HG03159 (cell line): ENCODE measurements at regions not wholly inside any gene's neighbourhood (a gene's known extent, or its start where the extent isn't known, plus 50 kb on each side); places are given as distances from the start of the nearest gene placed in this dataset.
"Not testable (repeated sequence)": the region's sequence is repeated elsewhere in the genome, so short reads cannot be mapped to it uniquely, and the experiment has no call there.

Experiments used
- ATAC-seq: cut with Tn5 transposase; IDR thresholded peaks from one replicate; pipeline ENCODE4 v1.9.1; 2021; ENCODE audit warnings: mild to moderate bottlenecking, moderate library complexity; ENCODE audit not compliant: unreplicated experiment

GRCh38 chr11:119586181-119586580 lies 142.8 kb downstream of the NECTIN1 start:
- ATAC-seq = no peak

DNA sequence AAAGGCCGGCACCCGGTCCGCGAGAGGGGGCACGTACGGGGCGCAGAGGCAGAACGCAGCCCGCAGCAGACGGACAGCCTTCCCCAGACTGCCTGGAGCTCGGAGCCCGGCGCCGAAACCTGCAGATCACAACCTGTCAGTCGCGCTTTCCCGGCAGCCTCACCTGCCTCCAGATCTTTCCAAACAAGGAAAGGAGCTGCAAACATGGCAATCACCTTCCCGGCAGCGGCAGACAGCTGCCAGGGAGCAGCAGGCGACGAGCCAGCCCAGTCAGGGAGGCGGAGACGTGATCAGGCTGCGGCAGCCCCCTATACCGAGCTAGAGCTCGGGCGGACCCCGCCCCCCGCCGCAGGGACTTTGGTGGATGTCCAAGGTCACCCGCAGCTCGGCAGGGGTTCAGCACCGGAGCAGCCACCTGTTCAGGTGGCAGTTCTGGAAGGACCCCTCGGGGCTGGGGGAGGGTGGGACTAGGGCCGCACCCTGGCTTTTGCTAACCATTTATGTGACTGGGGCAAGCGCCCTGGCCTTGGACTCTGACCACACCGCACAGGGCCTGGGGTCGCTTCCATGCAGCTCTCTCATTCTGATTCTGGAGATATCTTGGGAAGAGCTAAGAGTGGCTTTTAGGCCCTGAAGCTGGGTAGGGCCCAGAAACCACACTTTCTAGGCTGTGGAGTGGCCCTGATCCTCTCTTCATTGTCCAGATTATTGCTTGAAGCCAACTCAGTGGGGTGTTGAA lies 143.8 kb downstream of the NECTIN1 start:
- ATAC-seq = no peak

GRCh38 chr11:119584193-119585042 lies 144.6 kb downstream of the NECTIN1 start:
- ATAC-seq = no peak

DNA sequence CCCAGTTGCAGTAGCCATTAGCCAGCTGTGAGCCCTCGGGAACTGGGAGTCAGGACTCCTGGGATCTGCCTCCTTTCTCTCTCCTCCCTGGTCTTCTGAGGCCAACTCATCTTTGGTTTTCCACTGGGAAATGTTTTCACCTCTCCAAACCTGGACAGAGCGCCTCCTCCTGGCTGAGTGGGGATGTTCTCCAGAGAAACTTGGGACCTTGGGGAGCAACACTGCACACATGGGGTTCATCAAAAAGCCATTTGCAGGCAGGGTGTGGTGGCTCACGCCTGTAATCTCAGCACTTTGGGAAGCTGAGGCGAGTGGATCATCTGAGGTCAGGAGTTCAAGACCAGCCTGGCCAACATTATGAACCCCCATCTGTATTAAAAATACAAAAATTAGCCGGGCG lies 145.4 kb downstream of the NECTIN1 start:
- no peak for ATAC-seq

DNA sequence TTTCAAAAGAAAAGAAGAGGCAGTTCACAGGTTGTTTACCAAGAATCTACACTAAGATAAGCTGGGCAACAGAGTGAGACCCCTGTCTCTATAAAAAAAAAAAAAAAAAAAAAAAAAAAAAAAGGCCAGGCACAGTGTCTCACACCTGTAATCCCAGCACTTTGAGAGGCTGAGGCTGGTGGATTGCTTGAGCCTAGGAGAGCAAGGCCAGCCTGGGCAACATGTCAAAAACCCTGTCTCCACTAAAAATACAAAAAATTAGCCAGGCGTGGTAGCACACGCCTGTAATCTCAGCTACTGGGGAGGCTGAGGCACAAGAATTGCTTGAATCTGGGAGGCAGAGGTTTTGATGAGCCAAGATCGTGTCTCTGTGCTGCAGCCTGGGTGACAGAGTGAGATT lies 147.6 kb downstream of the NECTIN1 start:
- ATAC-seq = not testable (repeated sequence)

- no peak for ATAC-seq
These were observed 148.2 kb downstream of the NECTIN1 start for GRCh38 chr11:119580751-119581150.

DNA sequence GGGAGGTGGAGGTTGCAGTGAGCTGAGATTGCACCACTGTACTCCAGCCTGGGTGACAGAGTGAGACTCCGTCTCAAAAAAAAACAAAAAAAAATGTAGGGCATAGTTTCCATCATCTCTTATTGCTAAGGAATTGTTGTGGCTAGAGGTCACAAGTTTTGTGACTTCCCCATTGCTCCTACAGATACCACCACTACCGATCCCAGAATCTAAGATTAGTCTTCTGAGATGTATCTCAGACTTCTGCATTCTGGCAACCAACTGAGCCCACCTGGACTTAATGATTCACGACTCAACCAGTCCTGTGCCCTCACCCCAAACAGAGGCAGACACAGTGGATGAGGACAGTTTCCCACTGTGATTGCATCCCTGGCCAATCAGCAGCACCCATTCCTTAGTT lies 148.9 kb downstream of the NECTIN1 start:
- no peak for ATAC-seq

GRCh38 chr11:119578521-119579191 lies 150.3 kb downstream of the NECTIN1 start:
- ATAC-seq = no peak

DNA sequence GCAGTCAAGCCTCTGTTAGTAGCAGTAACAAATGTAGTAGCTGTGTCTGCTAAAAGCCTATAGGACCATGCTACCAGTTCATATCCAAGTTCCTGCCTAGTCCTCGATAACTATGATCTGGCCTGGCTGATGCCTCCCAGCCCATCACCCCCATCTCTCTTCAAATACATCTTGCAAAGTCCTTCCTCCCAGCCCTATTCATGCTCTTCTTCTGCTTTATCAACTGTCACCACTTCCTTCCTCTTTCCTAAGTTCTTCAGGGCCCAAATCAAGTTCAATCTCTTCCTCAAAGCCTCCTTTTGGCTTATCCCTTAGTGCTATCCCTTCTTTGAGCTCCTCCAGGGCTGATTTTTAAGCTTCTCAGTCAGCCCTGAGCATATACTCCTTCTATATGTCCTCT lies 150.9 kb upstream of the THY1 start:
- ATAC-seq = no peak

GRCh38 chr11:119572481-119573424 lies 149.8 kb upstream of the THY1 start:
- no peak for ATAC-seq

GRCh38 chr11:119571311-119571710 lies 148.3 kb upstream of the THY1 start:
- no peak for ATAC-seq

GRCh38 chr11:119567688-119568582 lies 145.0 kb upstream of the THY1 start:
- ATAC-seq = no peak

DNA sequence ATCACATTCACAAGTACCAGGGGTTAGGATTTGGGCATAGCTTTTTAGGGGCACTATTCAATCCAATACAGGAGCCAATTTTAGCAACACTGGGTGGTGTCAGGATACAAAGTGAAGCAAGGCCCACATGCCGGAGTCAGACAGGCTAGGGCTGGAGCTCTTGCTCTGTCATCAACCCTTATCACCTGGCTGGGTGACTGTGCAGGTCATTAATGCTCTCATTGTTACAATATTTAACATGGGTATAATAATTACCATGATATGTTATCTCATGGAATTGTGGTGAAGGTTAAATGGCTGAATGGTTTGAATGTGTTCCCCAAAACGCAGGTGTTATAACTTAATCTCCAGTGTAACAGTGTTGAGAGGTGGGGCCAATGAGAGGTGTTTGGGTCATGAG lies 143.3 kb upstream of the THY1 start:
- no peak for ATAC-seq

DNA sequence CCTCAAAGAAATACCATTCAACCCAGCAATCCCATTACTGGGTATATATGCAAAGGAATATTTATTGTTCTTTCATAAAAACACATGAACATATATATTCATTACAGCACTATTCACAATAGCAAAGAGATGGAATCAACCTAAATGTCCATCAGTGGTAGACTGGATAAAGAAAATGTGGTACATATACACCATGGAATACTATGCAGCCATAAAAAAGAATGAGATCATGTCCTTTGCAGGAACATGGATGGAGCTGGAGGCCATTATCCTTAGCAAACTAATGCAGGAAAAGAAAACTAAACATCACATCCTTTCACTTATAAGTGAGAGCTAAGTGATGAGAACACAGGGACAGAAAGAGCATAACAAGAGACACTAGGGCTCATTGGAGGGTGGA lies 142.7 kb upstream of the THY1 start:
- ATAC-seq = not testable (repeated sequence)

GRCh38 chr11:119560961-119561360 lies 138.0 kb upstream of the THY1 start:
- no peak for ATAC-seq

GRCh38 chr11:119560291-119560690 lies 137.3 kb upstream of the THY1 start:
- no peak for ATAC-seq

- ATAC-seq = no peak
These were observed 129.1 kb upstream of the THY1 start for GRCh38 chr11:119552106-119552485.

- ATAC-seq = no peak
These were observed 128.6 kb upstream of the THY1 start for GRCh38 chr11:119551420-119552105.
